Thyroid gland (tissue), 4 donors: ENCODE measurements at regions not wholly inside any gene's neighbourhood (a gene's known extent, or its start where the extent isn't known, plus 50 kb on each side); places are given as distances from the start of the nearest gene placed in this dataset.

Source experiments
- DNase-seq, 2 donors: peaks; one replicate each; pipeline ENCODE4 v3.0.0-alpha.2; 2019
- H3K27ac ChIP-seq, 3 donors: fragments of 200-600 bp; sonication (generic); 1 replicate in 2 of 3; 2 replicates in 1 of 3; pipeline ENCODE4 v1.5.1; 2016 to 2019; ENCODE audit warnings: mild to moderate bottlenecking in 1 of 3, moderate library complexity in 1 of 3
- H3K27me3 ChIP-seq: fragments of 200-600 bp; sonication (generic); one replicate; pipeline ENCODE4 v1.5.1; 2019
- H3K36me3 ChIP-seq, 2 donors: fragments of 200-600 bp; sonication (generic); one replicate each; pipeline ENCODE4 v1.5.1; 2016 to 2019
- H3K4me1 ChIP-seq, 2 donors: fragments of 200-600 bp; sonication (generic); one replicate each; pipeline ENCODE4 v1.5.1; 2017 to 2019
- H3K4me3 ChIP-seq, 3 donors: fragments of 200-600 bp; sonication (generic); replicated peaks in 1 of 3; 1 replicate in 2 of 3; 2 replicates in 1 of 3; pipeline ENCODE4 v1.5.1; 2016; ENCODE audit warnings: mild to moderate bottlenecking in 1 of 3
- H3K9me3 ChIP-seq: fragments of 200-600 bp; sonication (generic); one replicate; pipeline ENCODE4 v1.5.1; 2017
- POLR2A ChIP-seq, 2 donors: fragments of 450-650 bp; IDR thresholded peaks; one replicate each; pipeline ENCODE4 v1.6.1; 2017; ENCODE audit warnings: antibody characterized with exemption in 2 of 2, mild to moderate bottlenecking in 2 of 2, moderate library complexity in 1 of 2
- WGBS, 2 donors: methylation state at CpG; one replicate each; pipeline ENCODE4 v1.1.5; 2017; 5-methylcytosine and 5-hydroxymethylcytosine counted together
- intact Hi-C: fragments of 100-400 bp; cut with DNase I; formaldehyde crosslinking; loops from one replicate; pipeline ENCODE4 v1.15.1; 2023
- TF ChIP-seq, protein P1 (sequence below), 6 experiments: fragments of 200-600 bp in 3 of 6; fragments of 450-650 bp in 3 of 6; sonication (generic) in 3 of 6; IDR thresholded peaks; one replicate each; pipeline ENCODE4 v1.5.1; 2016 to 2019; ENCODE audit warnings: antibody characterized with exemption in 6 of 6, mild to moderate bottlenecking in 2 of 6, inconsistent platforms in 1 of 6, moderate library complexity in 1 of 6

DNA sequence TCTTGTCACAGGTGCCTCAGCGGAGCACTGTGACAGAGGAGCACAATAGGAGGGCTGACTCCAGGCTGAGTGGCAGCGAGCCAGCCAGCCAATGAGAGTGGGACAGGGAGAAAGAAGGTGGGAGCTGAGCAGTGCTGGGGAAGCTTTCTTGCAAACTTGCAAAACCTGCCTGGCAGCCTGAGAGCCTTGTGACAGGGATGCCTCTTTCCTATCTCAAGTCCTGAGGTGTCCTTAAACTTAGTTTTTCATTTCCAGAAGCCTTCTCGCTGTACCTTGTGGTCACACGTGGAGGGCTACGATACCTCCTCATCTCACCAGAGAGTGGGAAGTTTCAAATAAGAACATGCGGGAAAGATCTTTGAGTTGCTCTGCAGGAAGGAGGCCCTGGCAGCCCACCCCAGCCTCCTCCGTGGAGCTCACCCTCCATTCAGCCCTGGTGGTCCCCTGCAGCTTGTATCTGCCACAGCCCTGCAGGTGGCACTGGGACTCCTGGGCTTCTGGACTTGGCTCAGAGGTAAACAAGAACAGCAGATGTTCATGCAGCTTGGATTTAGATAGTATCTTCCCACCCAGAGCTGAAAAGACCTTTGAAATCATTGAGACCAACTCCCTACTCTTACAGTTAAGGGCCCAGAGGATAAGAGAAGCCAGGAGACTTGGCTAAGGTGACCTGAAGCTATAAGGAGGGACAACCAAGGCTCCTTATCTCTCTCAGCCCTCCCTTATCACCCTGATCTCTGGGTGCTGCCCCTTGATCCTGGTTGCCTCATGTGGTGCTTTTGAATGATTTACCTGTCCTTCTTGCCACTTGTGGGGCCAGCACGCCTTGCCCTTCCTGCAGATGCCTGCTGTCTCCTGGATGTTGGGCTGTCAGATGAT lies 153.5 kb upstream of the MAX start:
- Histone ChIP-seq H3K27me3 (no peaks in the 10 kb centered on the region), H3K9me3 (no peaks in the 10 kb centered on the region), H3K4me3 (no peak overlapping the region), H3K36me3 (no peaks in the 10 kb centered on the region), H3K4me1 (peaks cover 0 to 15% of the 10 kb centered on the region in 2 donors), H3K27ac (peak overlapping the region in 1 of 3 donors; percentile 33)
- 29 to 44% methylated on average over 8 of the region's 8 CpGs for WGBS, 2 donors
- intact Hi-C loops = no loop called here
- TF ChIP-seq, protein P1, sequence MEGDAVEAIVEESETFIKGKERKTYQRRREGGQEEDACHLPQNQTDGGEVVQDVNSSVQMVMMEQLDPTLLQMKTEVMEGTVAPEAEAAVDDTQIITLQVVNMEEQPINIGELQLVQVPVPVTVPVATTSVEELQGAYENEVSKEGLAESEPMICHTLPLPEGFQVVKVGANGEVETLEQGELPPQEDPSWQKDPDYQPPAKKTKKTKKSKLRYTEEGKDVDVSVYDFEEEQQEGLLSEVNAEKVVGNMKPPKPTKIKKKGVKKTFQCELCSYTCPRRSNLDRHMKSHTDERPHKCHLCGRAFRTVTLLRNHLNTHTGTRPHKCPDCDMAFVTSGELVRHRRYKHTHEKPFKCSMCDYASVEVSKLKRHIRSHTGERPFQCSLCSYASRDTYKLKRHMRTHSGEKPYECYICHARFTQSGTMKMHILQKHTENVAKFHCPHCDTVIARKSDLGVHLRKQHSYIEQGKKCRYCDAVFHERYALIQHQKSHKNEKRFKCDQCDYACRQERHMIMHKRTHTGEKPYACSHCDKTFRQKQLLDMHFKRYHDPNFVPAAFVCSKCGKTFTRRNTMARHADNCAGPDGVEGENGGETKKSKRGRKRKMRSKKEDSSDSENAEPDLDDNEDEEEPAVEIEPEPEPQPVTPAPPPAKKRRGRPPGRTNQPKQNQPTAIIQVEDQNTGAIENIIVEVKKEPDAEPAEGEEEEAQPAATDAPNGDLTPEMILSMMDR (IDR thresholded peaks at IDR 0.05) = no peak
- TF ChIP-seq POLR2A (IDR thresholded peaks at IDR 0.05) = no peak
- DNase-seq = peak; percentile 86 to 94

DNA sequence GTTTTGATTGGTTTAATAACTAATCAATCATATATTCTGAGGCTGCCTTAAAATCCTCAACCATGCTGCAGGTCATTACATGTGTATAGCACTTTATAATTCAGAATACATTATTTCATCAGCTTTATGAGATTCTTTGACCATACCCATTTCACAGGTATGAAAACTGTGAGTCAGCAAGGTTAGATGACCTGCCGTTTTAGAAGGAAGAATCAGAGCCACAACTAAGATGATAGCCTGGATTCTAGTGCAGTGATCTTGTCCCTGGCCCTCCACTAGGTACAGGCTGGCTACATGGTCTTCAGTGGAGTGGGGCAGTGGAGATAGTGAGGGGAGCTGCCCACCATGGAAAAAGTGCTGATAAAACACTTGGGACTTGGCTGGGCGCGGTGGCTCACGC lies 154.4 kb upstream of the MAX start:
- Histone ChIP-seq H3K27ac (no peak overlapping the region), H3K4me1 (peaks cover 0 to 15% of the 10 kb centered on the region in 2 donors), H3K27me3 (no peaks in the 10 kb centered on the region), H3K36me3 (no peaks in the 10 kb centered on the region), H3K9me3 (no peaks in the 10 kb centered on the region), H3K4me3 (no peak overlapping the region)
- DNase-seq = no peak
- intact Hi-C loops = no loop called here
- WGBS, 2 donors = 93 to 94% methylated on average over 4 of the region's 4 CpGs
- TF ChIP-seq, protein P1 (IDR thresholded peaks at IDR 0.05) = no peak
- TF ChIP-seq POLR2A (IDR thresholded peaks at IDR 0.05) = no peak

DNA sequence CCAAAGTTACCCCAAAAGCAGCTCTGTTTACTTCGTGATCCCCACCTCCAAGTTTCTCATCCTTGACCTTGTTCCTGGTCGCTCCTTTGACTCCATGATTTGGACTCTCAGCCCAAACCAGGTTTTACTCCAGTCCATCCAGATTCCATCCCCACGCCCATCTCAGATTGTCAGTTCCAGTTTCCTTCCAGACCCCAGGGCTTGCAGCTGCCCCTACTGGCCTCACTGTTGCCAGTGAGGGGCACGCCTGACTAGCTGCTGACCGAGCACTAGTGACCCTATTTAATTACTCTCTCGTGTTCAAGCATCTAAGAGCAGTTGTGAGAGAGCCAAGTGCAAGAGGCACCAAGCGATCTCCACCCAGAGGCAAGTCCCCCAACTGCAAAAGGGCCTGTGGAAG lies 155.1 kb upstream of the FUT8 start:
- no peak overlapping the region for H3K4me3 ChIP-seq
- H3K36me3 ChIP-seq = no peaks in the 10 kb centered on the region
- no peaks in the 10 kb centered on the region for H3K9me3 ChIP-seq
- no peak for TF ChIP-seq POLR2A (IDR thresholded peaks at IDR 0.05)
- TF ChIP-seq, protein P1 (IDR thresholded peaks at IDR 0.05) = no peak
- no peak for DNase-seq
- no peaks in the 10 kb centered on the region for H3K27me3 ChIP-seq
- peaks cover 0 to 15% of the 10 kb centered on the region in 2 donors for H3K4me1 ChIP-seq
- 52 to 62% methylated on average over 6 to 7 of the region's 7 CpGs for WGBS, 2 donors
- no peak overlapping the region for H3K27ac ChIP-seq
- intact Hi-C loops = no loop called here

DNA sequence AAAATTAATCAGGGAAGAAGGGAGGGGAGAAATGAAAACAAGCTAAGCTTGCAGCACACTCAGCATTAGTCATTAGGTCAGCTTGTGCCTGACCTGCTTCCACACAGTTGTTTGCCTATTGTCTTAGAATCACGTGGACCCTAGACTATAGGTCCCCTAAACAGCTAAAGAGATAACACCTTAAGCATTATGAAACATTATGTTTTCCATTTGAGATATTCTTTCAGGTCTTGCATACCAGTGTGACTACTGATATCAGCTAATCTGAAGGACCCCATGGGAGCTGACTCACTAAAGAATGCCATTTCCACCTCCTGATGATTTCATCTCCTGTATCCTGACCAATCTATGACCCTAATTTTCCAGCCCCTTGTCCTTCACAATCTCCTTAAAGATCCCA lies 154.1 kb upstream of the FUT8 start:
- H3K27ac ChIP-seq = no peak overlapping the region
- TF ChIP-seq POLR2A (IDR thresholded peaks at IDR 0.05) = no peak
- TF ChIP-seq, protein P1 (IDR thresholded peaks at IDR 0.05) = no peak
- no peaks in the 10 kb centered on the region for H3K27me3 ChIP-seq
- intact Hi-C loops = no loop called here
- no peaks in the 10 kb centered on the region for H3K36me3 ChIP-seq
- H3K9me3 ChIP-seq = no peaks in the 10 kb centered on the region
- H3K4me3 ChIP-seq = no peak overlapping the region
- H3K4me1 ChIP-seq = peaks cover 0 to 15% of the 10 kb centered on the region in 2 donors
- no peak for DNase-seq
- 67 to 69% methylated on average over 1 of the region's 1 CpG for WGBS, 2 donors

DNA sequence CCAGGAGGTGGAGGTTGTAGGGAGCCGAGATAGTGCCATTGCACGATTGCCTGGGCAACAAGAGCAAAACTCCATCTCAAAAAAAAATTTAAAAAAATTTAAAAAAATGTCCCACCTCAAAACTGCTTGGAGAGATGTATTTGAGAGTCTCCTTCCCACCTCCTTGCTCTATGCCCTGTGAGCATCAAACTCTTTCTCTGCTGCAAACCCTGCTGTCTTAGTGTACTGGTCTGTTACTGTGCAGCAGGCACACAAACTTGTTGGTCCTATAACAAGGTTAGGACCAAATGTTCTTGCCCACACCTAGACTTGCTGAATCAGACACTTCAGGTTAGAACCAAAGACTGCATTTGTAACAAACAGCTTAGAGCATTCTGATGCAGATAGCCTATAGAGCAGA lies 153.5 kb upstream of the FUT8 start:
- no peak overlapping the region for H3K27ac ChIP-seq
- intact Hi-C loops = no loop called here
- peaks cover 0 to 15% of the 10 kb centered on the region in 2 donors for H3K4me1 ChIP-seq
- H3K27me3 ChIP-seq = no peaks in the 10 kb centered on the region
- no peak for TF ChIP-seq POLR2A (IDR thresholded peaks at IDR 0.05)
- TF ChIP-seq, protein P1 (IDR thresholded peaks at IDR 0.05) = no peak
- no peaks in the 10 kb centered on the region for H3K36me3 ChIP-seq
- no peak overlapping the region for H3K4me3 ChIP-seq
- 90 to 97% methylated on average over 2 of the region's 2 CpGs for WGBS, 2 donors
- DNase-seq = no peak
- H3K9me3 ChIP-seq = no peaks in the 10 kb centered on the region
